Mucosa of stomach (tissue), 1 donor: ENCODE measurements at regions not wholly inside any gene's neighbourhood (a gene's known extent, or its start where the extent isn't known, plus 50 kb on each side); places are given as distances from the start of the nearest gene placed in this dataset.

Experiments used
- H3K27me3 ChIP-seq: one replicate; pipeline ENCODE4 v1.7.0; 2013; ENCODE audit warnings: mild to moderate bottlenecking, low read length; ENCODE audit not compliant: control insufficient read depth, insufficient read depth
- H3K36me3 ChIP-seq: one replicate; pipeline ENCODE4 v1.7.0; 2013; ENCODE audit warnings: low read length; ENCODE audit not compliant: control insufficient read depth, insufficient read depth
- H3K4me1 ChIP-seq: one replicate; pipeline ENCODE4 v1.7.0; 2013; ENCODE audit warnings: mild to moderate bottlenecking, low read length; ENCODE audit not compliant: control insufficient read depth, insufficient read depth
- H3K4me3 ChIP-seq: one replicate; pipeline ENCODE4 v1.7.0; 2013; ENCODE audit warnings: low read length
- H3K9ac ChIP-seq: one replicate; pipeline ENCODE4 v1.7.0; 2013; ENCODE audit warnings: mild to moderate bottlenecking, low read length, moderate library complexity
- H3K9me3 ChIP-seq: one replicate; pipeline ENCODE4 v1.7.0; 2013; ENCODE audit warnings: mild to moderate bottlenecking, low read length, moderate library complexity; ENCODE audit not compliant: control insufficient read depth
- donor health status: Pancreatic carcinoma.

GRCh38 chr12:92571844-92572543 lies 130.8 kb upstream of the PLEKHG7 start:
- peaks cover 21% of the 10 kb centered on the region for H3K4me1 ChIP-seq

GRCh38 chr12:92571169-92571568 lies 131.6 kb upstream of the PLEKHG7 start:
- H3K9ac ChIP-seq, result no peak overlapping the region
- no peaks in the 10 kb centered on the region for H3K9me3 ChIP-seq
- no peaks in the 10 kb centered on the region for H3K36me3 ChIP-seq
- no peaks in the 10 kb centered on the region for H3K27me3 ChIP-seq
- H3K4me3 ChIP-seq, result no peak overlapping the region
- peaks cover 21% of the 10 kb centered on the region for H3K4me1 ChIP-seq

More at GRCh38 chr12:92571844-92572543, 130.8 kb upstream of the PLEKHG7 start:
- Histone ChIP-seq H3K36me3 (no peaks in the 10 kb centered on the region), H3K9ac (no peak overlapping the region), H3K9me3 (no peaks in the 10 kb centered on the region), H3K27me3 (no peaks in the 10 kb centered on the region), H3K4me3 (no peak overlapping the region)

- Histone ChIP-seq H3K9me3 (no peaks in the 10 kb centered on the region), H3K9ac (no peak overlapping the region), H3K27me3 (no peaks in the 10 kb centered on the region), H3K36me3 (no peaks in the 10 kb centered on the region), H3K4me1 (peaks cover 19% of the 10 kb centered on the region), H3K4me3 (no peak overlapping the region)
These were observed 132.6 kb upstream of the PLEKHG7 start for GRCh38 chr12:92570056-92570753.

GRCh38 chr12:92568691-92569090 lies 134.1 kb upstream of the PLEKHG7 start:
- no peak overlapping the region for H3K9ac ChIP-seq
- H3K9me3 ChIP-seq, result no peaks in the 10 kb centered on the region
- H3K36me3 ChIP-seq, result no peaks in the 10 kb centered on the region
- H3K27me3 ChIP-seq, result no peaks in the 10 kb centered on the region
- peaks cover 8% of the 10 kb centered on the region for H3K4me1 ChIP-seq
- no peak overlapping the region for H3K4me3 ChIP-seq

GRCh38 chr12:92566448-92567019 lies 136.3 kb upstream of the PLEKHG7 start:
- Histone ChIP-seq H3K4me3 (no peak overlapping the region), H3K9me3 (no peaks in the 10 kb centered on the region), H3K27me3 (no peaks in the 10 kb centered on the region), H3K9ac (no peak overlapping the region), H3K4me1 (peaks cover 17% of the 10 kb centered on the region), H3K36me3 (no peaks in the 10 kb centered on the region)

- no peaks in the 10 kb centered on the region for H3K36me3 ChIP-seq
- H3K9ac ChIP-seq, result no peak overlapping the region
- no peaks in the 10 kb centered on the region for H3K27me3 ChIP-seq
- no peak overlapping the region for H3K4me3 ChIP-seq
- H3K9me3 ChIP-seq, result no peaks in the 10 kb centered on the region
- peaks cover 16% of the 10 kb centered on the region for H3K4me1 ChIP-seq
These were observed 139.0 kb upstream of the PLEKHG7 start for GRCh38 chr12:92563819-92564218.

GRCh38 chr12:92562063-92562734 lies 140.6 kb upstream of the PLEKHG7 start:
- Histone ChIP-seq H3K4me1 (peaks cover 29% of the 10 kb centered on the region), H3K4me3 (no peak overlapping the region), H3K9me3 (no peaks in the 10 kb centered on the region), H3K36me3 (no peaks in the 10 kb centered on the region), H3K27me3 (no peaks in the 10 kb centered on the region), H3K9ac (no peak overlapping the region)

- Histone ChIP-seq H3K27me3 (no peaks in the 10 kb centered on the region), H3K4me3 (no peak overlapping the region), H3K9me3 (no peaks in the 10 kb centered on the region), H3K36me3 (no peaks in the 10 kb centered on the region), H3K4me1 (peaks cover 35% of the 10 kb centered on the region), H3K9ac (no peak overlapping the region)
These were observed 141.3 kb upstream of the PLEKHG7 start for GRCh38 chr12:92561543-92561899.

GRCh38 chr12:92560713-92561542 lies 141.9 kb upstream of the PLEKHG7 start:
- Histone ChIP-seq H3K27me3 (no peaks in the 10 kb centered on the region), H3K9ac (no peak overlapping the region), H3K4me3 (no peak overlapping the region), H3K36me3 (no peaks in the 10 kb centered on the region), H3K9me3 (no peaks in the 10 kb centered on the region), H3K4me1 (peaks cover 41% of the 10 kb centered on the region)

GRCh38 chr12:92558806-92559205 lies 144.0 kb upstream of the PLEKHG7 start:
- no peaks in the 10 kb centered on the region for H3K36me3 ChIP-seq

GRCh38 chr12:92558215-92558773 lies 144.5 kb upstream of the PLEKHG7 start:
- Histone ChIP-seq H3K9me3 (no peaks in the 10 kb centered on the region), H3K4me1 (peaks cover 45% of the 10 kb centered on the region), H3K36me3 (no peaks in the 10 kb centered on the region), H3K9ac (no peak overlapping the region), H3K27me3 (no peaks in the 10 kb centered on the region), H3K4me3 (no peak overlapping the region)

More at GRCh38 chr12:92558806-92559205, 144.0 kb upstream of the PLEKHG7 start:
- Histone ChIP-seq H3K27me3 (no peaks in the 10 kb centered on the region), H3K4me3 (no peak overlapping the region), H3K9me3 (no peaks in the 10 kb centered on the region), H3K9ac (no peak overlapping the region), H3K4me1 (peaks cover 41% of the 10 kb centered on the region)
